AML-193 (cell line): ENCODE measurements at regions not wholly inside any gene's neighbourhood (a gene's known extent, or its start where the extent isn't known, plus 50 kb on each side); places are given as distances from the start of the nearest gene placed in this dataset.
A peak's percentile ranks its signal among the peaks of the same experiment; 100 is the strongest.
"Not testable (repeated sequence)": the region's sequence is repeated elsewhere in the genome, so short reads cannot be mapped to it uniquely, and the experiment has no call there.

Experiments
- DNase-seq, 2 experiments: peaks; one replicate each; lab custom pipeline; 2025; lab: John Stamatoyannopoulos, UW

GRCh38 chr13:76829572-76830327 is 56.5 kb downstream of the KCTD12 start:
- DNase-seq = no peak

- no peak for DNase-seq
Measured at GRCh38 chr13:76828316-76828741, 57.9 kb downstream of the KCTD12 start.

- DNase-seq = no peak
Measured at GRCh38 chr13:76826527-76826926, 59.7 kb downstream of the KCTD12 start.

DNA sequence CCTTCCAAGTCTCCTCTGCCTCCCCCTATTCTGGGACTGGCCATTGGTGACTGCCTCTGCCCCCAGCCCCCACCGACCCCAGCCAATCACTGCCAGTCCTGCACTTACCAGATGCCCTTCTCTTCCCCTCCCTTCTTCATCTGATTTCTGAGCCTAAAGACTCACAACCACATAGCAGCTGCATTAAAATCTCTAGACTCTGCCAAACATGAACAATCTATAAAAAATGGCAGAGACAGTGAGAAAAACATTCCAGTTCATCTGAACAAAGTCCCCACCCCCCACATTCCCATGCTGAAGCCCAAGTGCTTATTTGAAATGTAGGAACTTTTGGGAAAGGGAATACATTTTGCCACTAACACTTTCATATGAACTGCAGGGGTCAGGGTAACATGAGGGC is 60.8 kb downstream of the KCTD12 start:
- no peak for DNase-seq

DNA sequence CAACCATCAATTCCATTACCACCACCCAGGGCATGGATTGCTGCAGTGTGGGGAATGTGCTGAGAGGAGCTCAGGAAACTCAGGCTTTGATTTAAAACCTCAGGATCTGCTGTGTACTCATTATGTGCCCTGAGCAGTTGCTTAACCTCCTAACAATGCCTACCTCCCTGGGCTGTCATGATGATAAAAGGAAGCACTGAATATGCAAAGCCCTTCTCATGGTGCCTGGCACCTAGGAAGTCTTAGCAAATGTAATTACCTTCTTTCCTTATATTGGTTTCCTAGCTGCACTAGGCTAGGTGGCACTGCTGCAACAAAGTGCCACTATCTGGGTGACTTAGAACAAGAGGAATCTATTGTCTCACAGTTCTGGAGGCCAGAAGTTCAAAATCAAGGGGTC is 62.2 kb downstream of the KCTD12 start:
- DNase-seq = no peak

DNA sequence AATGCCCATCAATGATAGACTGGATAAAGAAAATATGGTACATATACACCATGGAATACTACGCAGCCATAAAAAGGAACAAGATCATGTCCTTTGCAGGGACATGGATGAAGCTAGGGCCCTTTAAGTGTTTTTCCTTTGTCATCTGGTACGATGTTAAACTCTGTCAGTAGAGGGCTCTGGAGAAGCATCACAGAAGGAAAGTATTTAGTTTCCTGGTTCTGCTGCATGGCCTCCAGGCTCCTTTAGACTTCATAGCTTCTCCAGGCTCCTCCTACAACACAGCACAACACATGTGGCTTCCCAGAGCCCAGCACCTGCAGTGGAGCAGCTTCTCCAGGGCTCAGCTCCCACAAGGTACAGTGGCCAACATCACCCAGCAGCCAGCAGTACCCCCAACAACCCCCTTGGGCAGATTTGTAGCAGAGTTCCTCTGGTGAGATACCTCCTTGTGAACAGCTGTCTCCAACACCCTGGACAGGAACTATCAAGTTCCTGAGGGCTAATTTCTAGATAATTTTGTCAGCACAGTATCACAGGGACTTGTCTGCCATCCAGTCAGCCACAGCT is 63.4 kb downstream of the KCTD12 start:
- peak; percentile 56 to 61 for DNase-seq

- DNase-seq = not testable (repeated sequence)
Measured at GRCh38 chr13:76821222-76821621, 65.0 kb downstream of the KCTD12 start.

GRCh38 chr13:76820759-76821158 is 65.4 kb downstream of the KCTD12 start:
- no peak for DNase-seq

GRCh38 chr13:76816394-76816793 is 69.8 kb downstream of the KCTD12 start:
- DNase-seq = no peak

- DNase-seq = no peak
Measured at GRCh38 chr13:76815344-76815743, 70.9 kb downstream of the KCTD12 start.

- peak; percentile 12 to 36 for DNase-seq
Measured at GRCh38 chr13:76813891-76814290, 72.3 kb downstream of the KCTD12 start.

GRCh38 chr13:76813000-76813691 is 73.1 kb downstream of the KCTD12 start:
- DNase-seq = no peak

DNA sequence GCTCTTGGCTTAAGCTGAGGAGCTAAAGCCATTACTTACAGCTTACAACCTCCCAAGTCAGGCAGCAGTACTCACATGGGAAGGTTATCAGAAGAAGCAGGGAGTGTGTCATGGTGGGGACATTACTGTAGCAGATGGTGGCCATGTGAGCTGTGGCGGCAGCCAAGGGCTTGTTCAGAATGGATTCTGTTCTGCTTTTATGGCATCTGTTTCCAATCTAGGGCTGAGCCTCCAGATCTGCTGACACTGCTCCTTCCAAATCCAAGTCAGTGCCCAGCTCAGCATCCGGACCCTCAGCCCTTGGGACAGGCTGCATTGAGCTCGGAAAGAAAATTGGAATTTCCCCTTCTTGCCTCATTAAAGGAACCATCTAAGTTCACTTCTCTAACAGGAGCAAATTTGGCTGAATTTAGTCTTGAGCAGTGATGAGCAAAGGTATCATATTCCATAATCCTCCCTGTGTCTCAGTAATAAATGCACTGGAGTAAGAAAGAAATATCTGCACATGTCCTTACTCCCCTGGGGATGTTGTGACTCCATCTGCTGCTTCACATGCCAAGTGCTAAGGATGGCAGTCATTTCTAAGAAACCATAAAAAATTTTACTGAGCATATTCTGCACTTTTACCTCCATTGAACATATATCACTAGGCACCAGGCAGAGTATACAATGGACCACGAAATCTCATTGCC is 73.9 kb downstream of the KCTD12 start:
- DNase-seq = no peak

DNA sequence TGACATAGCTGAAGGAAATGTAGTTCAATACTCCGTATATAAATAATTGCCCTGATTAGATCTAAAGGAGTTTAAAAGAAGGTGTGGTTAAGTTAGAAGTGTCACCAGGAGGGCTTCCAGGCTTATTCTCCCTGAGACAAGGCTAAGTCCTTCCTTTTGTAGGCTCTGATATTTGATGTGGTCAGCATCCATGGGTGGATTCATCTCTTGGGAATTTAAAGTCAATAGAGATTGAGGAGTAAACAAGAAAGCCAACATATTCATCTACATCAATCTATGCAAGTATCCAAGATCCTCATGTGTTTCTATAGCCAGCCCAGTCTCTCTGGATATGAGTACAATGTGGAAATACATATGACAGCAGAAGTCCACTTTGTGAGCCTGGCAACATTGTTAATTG is 76.8 kb downstream of the KCTD12 start:
- DNase-seq = no peak

DNA sequence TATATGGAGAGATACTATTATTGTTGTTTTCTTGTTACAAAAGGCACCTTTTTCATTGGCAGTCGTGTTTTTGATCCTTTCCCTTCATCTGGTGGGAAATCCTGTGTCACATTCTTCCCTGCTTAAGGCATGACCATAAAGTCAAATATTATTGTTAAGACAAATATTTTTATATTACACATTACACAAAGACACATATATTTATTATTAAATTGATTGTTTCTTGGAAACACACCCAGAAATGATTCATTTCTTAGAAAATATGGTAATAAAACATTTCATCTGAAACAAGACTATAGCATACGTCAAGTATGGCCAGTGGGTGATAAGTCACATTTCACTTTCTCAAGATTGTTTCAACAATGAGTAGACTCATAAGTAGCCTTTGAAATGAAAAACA is 77.3 kb downstream of the KCTD12 start:
- no peak for DNase-seq

DNA sequence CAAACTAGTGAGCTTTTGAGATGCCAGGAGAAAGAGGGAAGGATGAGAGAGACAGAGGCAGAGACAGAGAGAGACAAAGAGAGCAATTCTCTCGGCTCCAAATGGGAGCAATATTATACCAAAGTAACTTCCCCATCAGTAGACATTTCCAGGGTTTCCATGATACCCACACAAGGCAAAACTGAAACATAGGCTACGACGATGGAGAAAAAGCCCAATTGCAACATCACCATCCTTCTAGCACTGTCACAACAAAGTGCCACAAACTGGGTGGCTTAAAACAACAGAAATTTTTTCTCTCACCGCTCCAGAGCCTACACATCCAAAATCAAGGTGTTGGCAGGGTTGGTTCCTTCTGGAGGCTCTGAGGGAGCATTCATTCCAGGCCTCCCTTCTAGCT is 81.4 kb downstream of the KCTD12 start:
- no peak for DNase-seq

- DNase-seq = peak; percentile 9 to 24
Measured at GRCh38 chr13:76803831-76804230, 82.4 kb downstream of the KCTD12 start.

DNA sequence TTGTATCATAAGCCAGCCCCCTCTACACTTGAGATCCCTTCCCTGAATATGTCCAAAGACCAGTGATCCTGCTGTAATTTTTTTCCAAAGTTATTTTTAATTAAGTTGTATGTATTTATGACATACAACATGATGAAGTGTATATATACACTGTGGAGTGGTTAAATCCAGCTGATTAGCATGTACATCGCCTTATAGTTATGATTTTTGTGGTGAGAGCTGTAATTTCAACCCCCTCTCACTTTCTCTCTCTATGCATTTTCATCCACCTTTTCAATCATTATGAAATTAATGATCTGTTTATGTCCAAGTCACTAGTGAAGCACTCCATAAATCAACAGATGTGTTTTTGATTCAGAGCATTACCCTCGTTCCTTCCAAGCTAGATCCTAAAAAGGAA is 85.3 kb downstream of the KCTD12 start:
- DNase-seq = no peak

DNA sequence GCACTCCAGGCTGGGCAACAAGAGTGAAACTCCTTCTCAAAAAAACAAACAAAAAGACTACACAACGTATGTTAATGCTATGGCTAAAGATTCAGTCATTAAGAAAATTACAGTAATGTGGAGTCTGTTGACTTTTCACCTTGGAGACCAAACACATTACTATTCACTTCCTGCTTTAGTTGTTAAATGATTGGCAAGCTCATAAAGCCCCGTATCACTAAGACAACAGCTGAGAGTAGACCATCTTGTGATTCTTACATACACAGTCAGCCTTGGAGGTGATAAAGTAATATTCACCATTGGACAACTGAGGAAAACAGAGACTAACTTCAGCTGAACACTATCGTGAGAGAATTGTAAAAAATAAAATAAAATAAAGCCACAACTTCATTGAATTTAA is 86.5 kb downstream of the KCTD12 start:
- peak in 1 of 2 experiments; percentile 9 for DNase-seq

- DNase-seq = peak; percentile 60 to 61
Measured at GRCh38 chr13:76798037-76798436, 88.2 kb downstream of the KCTD12 start.

GRCh38 chr13:76797361-76797760 is 88.8 kb downstream of the KCTD12 start:
- no peak for DNase-seq

GRCh38 chr13:76796851-76797250 is 89.4 kb downstream of the KCTD12 start:
- DNase-seq = no peak
